ENCODE measurements at regions not wholly inside any gene's neighbourhood (a gene's known extent, or its start where the extent isn't known, plus 50 kb on each side); places are given as distances from the start of the nearest gene placed in this dataset.
A peak's percentile ranks its signal among the peaks of the same experiment; 100 is the strongest.

GRCh38 chr2:143903172-143903856 lies 616.6 kb downstream of the ZEB2 start:
- H3K4me3 Mint-ChIP-seq (ENCODE audit: unreplicated experiment): no peak overlapping the region
- no peak for TF ChIP-seq CTCF (IDR thresholded peaks at IDR 0.05)

GRCh38 chr2:143901185-143901842 lies 618.6 kb downstream of the ZEB2 start:
- no peak for DNase-seq (ENCODE audit: low spot score)
- Mint-ChIP-seq H3K27me3 (ENCODE audit: low read depth) (no peaks in the 10 kb centered on the region), H3K9me3 (ENCODE audit: low read depth) (no peaks in the 10 kb centered on the region), H3K36me3 (ENCODE audit: low read depth) (no peaks in the 10 kb centered on the region), H3K27ac (ENCODE audit: unreplicated experiment) (peak overlapping the region; percentile 74), H3K4me1 (ENCODE audit: low read depth) (peaks cover 13% of the 10 kb centered on the region), H3K4me3 (ENCODE audit: unreplicated experiment) (no peak overlapping the region)
- TF ChIP-seq CTCF (IDR thresholded peaks at IDR 0.05): peak; percentile 28

More at GRCh38 chr2:143903172-143903856, 616.6 kb downstream of the ZEB2 start:
- Mint-ChIP-seq H3K4me1 (ENCODE audit: low read depth) (peaks cover 13% of the 10 kb centered on the region), H3K27ac (ENCODE audit: unreplicated experiment) (no peak overlapping the region), H3K36me3 (ENCODE audit: low read depth) (no peaks in the 10 kb centered on the region), H3K27me3 (ENCODE audit: low read depth) (no peaks in the 10 kb centered on the region), H3K9me3 (ENCODE audit: low read depth) (no peaks in the 10 kb centered on the region)
- DNase-seq (ENCODE audit: low spot score): no peak

GRCh38 chr2:143899987-143900386 lies 619.9 kb downstream of the ZEB2 start:
- no peak for DNase-seq (ENCODE audit: low spot score)
- no peak for TF ChIP-seq CTCF (IDR thresholded peaks at IDR 0.05)
- Mint-ChIP-seq H3K27ac (ENCODE audit: unreplicated experiment) (no peak overlapping the region), H3K4me3 (ENCODE audit: unreplicated experiment) (no peak overlapping the region), H3K27me3 (ENCODE audit: low read depth) (no peaks in the 10 kb centered on the region), H3K4me1 (ENCODE audit: low read depth) (peaks cover 13% of the 10 kb centered on the region), H3K36me3 (ENCODE audit: low read depth) (no peaks in the 10 kb centered on the region), H3K9me3 (ENCODE audit: low read depth) (no peaks in the 10 kb centered on the region)

- no peak overlapping the region for H3K27ac Mint-ChIP-seq (ENCODE audit: unreplicated experiment)
- peaks cover 4% of the 10 kb centered on the region for H3K9me3 Mint-ChIP-seq (ENCODE audit: low read depth)
- TF ChIP-seq CTCF (IDR thresholded peaks at IDR 0.05): no peak
- no peaks in the 10 kb centered on the region for H3K4me1 Mint-ChIP-seq (ENCODE audit: low read depth)
- H3K4me3 Mint-ChIP-seq (ENCODE audit: unreplicated experiment): no peak overlapping the region
- no peaks in the 10 kb centered on the region for H3K27me3 Mint-ChIP-seq (ENCODE audit: low read depth)
- no peaks in the 10 kb centered on the region for H3K36me3 Mint-ChIP-seq (ENCODE audit: low read depth)
- DNase-seq (ENCODE audit: low spot score): no peak
These were observed 626.5 kb downstream of the ZEB2 start for GRCh38 chr2:143893371-143893770.

GRCh38 chr2:143891879-143892308 lies 628.0 kb downstream of the ZEB2 start:
- H3K4me1 Mint-ChIP-seq (ENCODE audit: low read depth): no peaks in the 10 kb centered on the region

More at GRCh38 chr2:143891879-143892308, 628.0 kb downstream of the ZEB2 start:
- no peak overlapping the region for H3K27ac Mint-ChIP-seq (ENCODE audit: unreplicated experiment)
- no peaks in the 10 kb centered on the region for H3K27me3 Mint-ChIP-seq (ENCODE audit: low read depth)
- no peaks in the 10 kb centered on the region for H3K36me3 Mint-ChIP-seq (ENCODE audit: low read depth)
- peaks cover 4% of the 10 kb centered on the region for H3K9me3 Mint-ChIP-seq (ENCODE audit: low read depth)
- TF ChIP-seq CTCF (IDR thresholded peaks at IDR 0.05): no peak
- no peak for DNase-seq (ENCODE audit: low spot score)
- H3K4me3 Mint-ChIP-seq (ENCODE audit: unreplicated experiment): no peak overlapping the region

Data from chondrocyte (in vitro differentiated cells).